Suprapubic skin (tissue), 4 donors: ENCODE measurements at regions not wholly inside any gene's neighbourhood (a gene's known extent, or its start where the extent isn't known, plus 50 kb on each side); places are given as distances from the start of the nearest gene placed in this dataset.
"Not testable (repeated sequence)": the region's sequence is repeated elsewhere in the genome, so short reads cannot be mapped to it uniquely, and the experiment has no call there.

Experiments
- DNase-seq, 2 donors: peaks; one replicate each; pipeline ENCODE4 v3.0.0-alpha.2; 2019; ENCODE audit warnings: low spot score in 2 of 2
- H3K27ac ChIP-seq: fragments of 200-600 bp; sonication (generic); one replicate; pipeline ENCODE4 v1.5.1; 2019
- H3K27me3 ChIP-seq: fragments of 200-600 bp; sonication (generic); one replicate; pipeline ENCODE4 v1.5.1; 2019
- H3K36me3 ChIP-seq: fragments of 200-600 bp; sonication (generic); one replicate; pipeline ENCODE4 v1.5.1; 2019
- H3K4me1 ChIP-seq: fragments of 200-600 bp; sonication (generic); one replicate; pipeline ENCODE4 v1.5.1; 2019
- H3K4me3 ChIP-seq: fragments of 200-600 bp; sonication (generic); one replicate; pipeline ENCODE4 v1.5.1; 2019; ENCODE audit warnings: mild to moderate bottlenecking
- H3K9me3 ChIP-seq: fragments of 200-600 bp; sonication (generic); one replicate; pipeline ENCODE4 v1.5.1; 2019
- EP300 ChIP-seq: sonication (generic); formaldehyde crosslinking; IDR thresholded peaks from one replicate; pipeline ENCODE4 v1.6.1; 2017; ENCODE audit warnings: antibody characterized with exemption
- POLR2A ChIP-seq, 2 donors: fragments of 450-650 bp; IDR thresholded peaks; one replicate each; pipeline ENCODE4 v1.6.1; 2017; ENCODE audit warnings: antibody characterized with exemption in 2 of 2, mild to moderate bottlenecking in 2 of 2, moderate library complexity in 2 of 2
- POLR2AphosphoS5 ChIP-seq, 3 donors: sonication (generic); formaldehyde crosslinking; IDR thresholded peaks; one replicate each; pipeline ENCODE4 v1.6.1; 2017; ENCODE audit warnings: antibody characterized with exemption in 3 of 3
- WGBS: methylation state at CpG from one replicate; pipeline ENCODE4 v1.1.5; 2018; 5-methylcytosine and 5-hydroxymethylcytosine counted together
- TF ChIP-seq, protein P1 (sequence below), 2 donors: fragments of 200-600 bp in 1 of 2; fragments of 450-650 bp in 1 of 2; sonication (generic) in 1 of 2; IDR thresholded peaks; one replicate each; pipeline ENCODE4 v1.5.1; 2016 to 2019; ENCODE audit warnings: antibody characterized with exemption in 2 of 2, mild to moderate bottlenecking in 1 of 2, moderate library complexity in 1 of 2

DNA sequence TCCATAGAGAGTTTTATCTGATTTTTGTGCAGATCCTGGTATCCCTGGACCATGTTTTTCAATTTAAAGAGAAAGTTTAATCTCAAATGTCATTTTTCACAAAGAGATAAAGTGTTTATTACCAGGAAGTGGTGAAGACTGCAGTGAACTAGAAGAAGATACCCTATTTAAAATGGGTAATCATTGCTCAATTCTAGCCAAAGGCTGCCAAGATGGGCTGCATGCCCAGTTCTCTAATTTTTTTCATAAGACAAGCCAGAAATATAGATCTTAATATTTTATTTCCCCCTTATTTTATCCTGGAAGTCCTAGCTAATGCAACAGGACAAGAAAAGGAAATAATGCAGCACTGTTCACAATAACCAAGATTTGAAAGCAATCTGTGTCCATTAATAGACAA is 343.5 kb downstream of the PCNX1 start:
- Histone ChIP-seq H3K4me1 (no peaks in the 10 kb centered on the region), H3K9me3 (no peaks in the 10 kb centered on the region), H3K36me3 (no peaks in the 10 kb centered on the region), H3K27me3 (no peaks in the 10 kb centered on the region), H3K27ac (no peak overlapping the region), H3K4me3 (no peak overlapping the region)
- TF ChIP-seq EP300 = no peak
- TF ChIP-seq, protein P1, sequence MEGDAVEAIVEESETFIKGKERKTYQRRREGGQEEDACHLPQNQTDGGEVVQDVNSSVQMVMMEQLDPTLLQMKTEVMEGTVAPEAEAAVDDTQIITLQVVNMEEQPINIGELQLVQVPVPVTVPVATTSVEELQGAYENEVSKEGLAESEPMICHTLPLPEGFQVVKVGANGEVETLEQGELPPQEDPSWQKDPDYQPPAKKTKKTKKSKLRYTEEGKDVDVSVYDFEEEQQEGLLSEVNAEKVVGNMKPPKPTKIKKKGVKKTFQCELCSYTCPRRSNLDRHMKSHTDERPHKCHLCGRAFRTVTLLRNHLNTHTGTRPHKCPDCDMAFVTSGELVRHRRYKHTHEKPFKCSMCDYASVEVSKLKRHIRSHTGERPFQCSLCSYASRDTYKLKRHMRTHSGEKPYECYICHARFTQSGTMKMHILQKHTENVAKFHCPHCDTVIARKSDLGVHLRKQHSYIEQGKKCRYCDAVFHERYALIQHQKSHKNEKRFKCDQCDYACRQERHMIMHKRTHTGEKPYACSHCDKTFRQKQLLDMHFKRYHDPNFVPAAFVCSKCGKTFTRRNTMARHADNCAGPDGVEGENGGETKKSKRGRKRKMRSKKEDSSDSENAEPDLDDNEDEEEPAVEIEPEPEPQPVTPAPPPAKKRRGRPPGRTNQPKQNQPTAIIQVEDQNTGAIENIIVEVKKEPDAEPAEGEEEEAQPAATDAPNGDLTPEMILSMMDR (IDR thresholded peaks at IDR 0.05) = no peak
- no peak for DNase-seq

DNA sequence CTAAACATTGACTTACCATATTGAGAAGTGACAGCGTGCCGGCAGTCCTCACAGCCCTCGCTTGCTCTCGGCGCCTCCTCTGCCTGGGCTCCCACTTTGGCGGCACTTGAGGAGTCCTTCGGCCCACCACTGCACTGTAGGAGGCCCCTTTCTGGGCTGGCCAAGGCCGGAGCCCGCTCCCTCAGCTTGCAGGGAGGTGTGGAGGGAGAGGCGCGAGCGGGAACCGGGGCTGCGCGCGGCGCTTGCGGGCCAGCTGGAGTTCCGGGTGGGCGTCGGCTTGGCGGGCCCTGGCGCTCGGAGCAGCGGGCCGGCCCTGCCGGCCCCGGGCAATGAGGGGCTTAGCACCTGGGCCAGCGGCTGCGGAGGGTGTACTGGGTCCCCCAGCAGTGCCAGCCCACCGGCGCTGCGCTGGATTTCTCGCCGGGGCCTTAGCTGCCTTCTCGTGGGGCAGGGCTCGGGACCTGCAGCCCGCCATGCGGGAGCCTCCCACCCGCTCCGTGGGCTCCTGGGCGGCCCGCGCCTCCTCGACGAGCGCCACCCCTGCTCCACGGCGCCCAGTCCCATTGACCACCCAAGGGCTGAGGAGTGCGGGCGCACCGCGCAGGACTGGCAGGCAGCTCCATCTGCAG is 346.9 kb downstream of the PCNX1 start:
- H3K4me3 ChIP-seq, H3K4me1 ChIP-seq, H3K27me3 ChIP-seq, H3K27ac ChIP-seq, DNase-seq, H3K36me3 ChIP-seq, H3K9me3 ChIP-seq: not testable (repeated sequence)
- 85% methylated on average over 8 of the region's 53 CpGs for WGBS

DNA sequence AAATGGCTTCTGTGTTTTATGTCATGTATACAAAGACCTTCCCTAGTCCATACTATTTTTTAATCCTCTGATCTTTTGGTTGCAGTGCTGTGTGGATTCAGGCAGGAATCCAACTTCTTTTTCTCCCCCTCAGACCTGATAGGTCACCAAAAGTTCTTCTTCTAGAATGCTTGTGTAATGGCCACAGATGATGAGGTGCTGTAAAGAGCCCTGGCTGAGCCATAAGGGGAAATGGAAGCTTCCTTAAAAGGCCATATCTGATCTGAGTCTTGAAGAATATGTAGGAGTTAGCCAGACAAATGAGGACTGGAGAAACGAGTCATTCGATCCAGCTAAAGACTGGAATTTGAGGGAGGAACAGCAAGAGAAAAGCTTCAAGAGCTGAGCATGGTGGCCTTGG is 353.9 kb downstream of the PCNX1 start:
- Histone ChIP-seq H3K4me3 (no peak overlapping the region), H3K27me3 (no peaks in the 10 kb centered on the region), H3K9me3 (peaks cover 9% of the 10 kb centered on the region), H3K4me1 (no peaks in the 10 kb centered on the region), H3K27ac (no peak overlapping the region), H3K36me3 (no peaks in the 10 kb centered on the region)
- TF ChIP-seq EP300 = no peak
- TF ChIP-seq, protein P1 (IDR thresholded peaks at IDR 0.05) = no peak
- 65% methylated on average over 2 of the region's 2 CpGs for WGBS
- no peak for DNase-seq

DNA sequence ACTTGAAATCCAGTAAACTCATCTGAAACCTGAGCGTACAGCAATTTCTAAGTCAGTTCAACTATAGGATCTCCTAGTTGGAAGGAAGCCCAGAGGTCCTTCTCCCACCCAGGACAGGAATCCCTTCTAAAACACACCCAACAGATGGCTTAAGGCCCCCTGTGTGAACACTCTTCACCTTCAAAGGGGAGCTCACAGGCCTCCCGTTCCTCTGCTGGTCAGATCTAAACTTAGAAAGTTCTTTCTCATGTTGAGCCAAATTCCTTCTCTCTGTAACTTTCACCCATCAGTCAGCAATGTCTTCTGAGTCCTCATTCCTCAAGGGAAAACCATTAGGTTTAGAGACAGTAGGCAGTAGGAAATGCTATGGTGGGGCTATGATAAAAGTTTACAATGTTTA is 355.2 kb downstream of the PCNX1 start:
- H3K4me1 ChIP-seq = no peaks in the 10 kb centered on the region
- no peaks in the 10 kb centered on the region for H3K36me3 ChIP-seq
- H3K27me3 ChIP-seq = no peaks in the 10 kb centered on the region
- no peak overlapping the region for H3K4me3 ChIP-seq
- peaks cover 9% of the 10 kb centered on the region for H3K9me3 ChIP-seq
- no peak overlapping the region for H3K27ac ChIP-seq
- TF ChIP-seq POLR2A (IDR thresholded peaks at IDR 0.05) (no peak), EP300 (no peak), POLR2AphosphoS5 (IDR thresholded peaks at IDR 0.05) (no peak)
- TF ChIP-seq, protein P1 (IDR thresholded peaks at IDR 0.05) = no peak
- WGBS = 88% methylated on average over 2 of the region's 2 CpGs
- no peak for DNase-seq

DNA sequence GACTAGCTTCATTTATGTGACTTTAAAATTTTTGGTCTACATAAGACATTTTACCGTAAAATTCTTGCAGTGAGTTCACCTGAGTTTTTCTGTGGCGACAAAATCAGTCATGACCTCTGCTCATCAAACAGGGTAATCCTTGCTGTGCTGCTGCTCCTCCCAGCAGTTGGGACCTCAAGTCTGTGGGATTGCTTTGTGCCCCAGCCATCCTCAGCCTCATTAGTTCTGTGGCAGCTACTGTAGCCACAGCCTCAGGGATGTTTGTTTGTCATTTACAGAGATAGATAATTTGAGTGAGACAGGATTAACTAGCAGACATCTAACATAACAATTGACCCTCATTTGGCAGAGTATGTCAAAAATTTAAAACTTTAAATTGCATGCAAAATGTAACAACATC is 357.0 kb downstream of the PCNX1 start:
- Histone ChIP-seq H3K4me1 (no peaks in the 10 kb centered on the region), H3K27me3 (no peaks in the 10 kb centered on the region), H3K27ac (no peak overlapping the region), H3K9me3 (no peaks in the 10 kb centered on the region), H3K36me3 (no peaks in the 10 kb centered on the region), H3K4me3 (no peak overlapping the region)
- TF ChIP-seq POLR2AphosphoS5 (IDR thresholded peaks at IDR 0.05) (no peak), POLR2A (IDR thresholded peaks at IDR 0.05) (no peak), EP300 (no peak)
- TF ChIP-seq, protein P1 (IDR thresholded peaks at IDR 0.05) = no peak
- DNase-seq = no peak
- WGBS = 80% methylated on average over 2 of the region's 2 CpGs

DNA sequence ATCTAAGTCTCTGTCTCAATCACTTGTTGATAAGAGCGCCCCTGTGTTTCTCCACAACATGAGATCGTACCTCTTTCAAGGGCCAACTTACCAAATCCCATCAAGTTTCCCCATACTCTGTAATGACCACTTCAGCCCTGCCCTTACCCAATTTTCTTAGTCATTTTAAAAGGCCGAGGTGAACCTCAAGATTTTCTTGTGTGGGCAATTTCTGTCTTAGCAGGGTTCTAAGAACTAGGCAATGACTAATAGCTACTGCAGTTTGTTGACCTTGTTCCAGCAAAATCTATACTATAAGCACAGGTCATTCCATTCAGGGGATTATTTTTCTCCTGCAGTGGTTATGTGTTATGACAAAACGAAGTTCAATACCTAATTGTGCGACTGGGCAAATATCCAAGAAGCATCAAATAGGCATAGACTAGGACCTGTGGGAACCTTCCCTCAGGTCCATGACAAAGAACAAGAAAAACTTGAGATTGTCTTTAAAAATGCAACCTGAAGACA is 359.8 kb downstream of the PCNX1 start:
- Histone ChIP-seq H3K4me3 (no peak overlapping the region), H3K27ac (no peak overlapping the region), H3K27me3 (no peaks in the 10 kb centered on the region), H3K4me1 (no peaks in the 10 kb centered on the region), H3K9me3 (no peaks in the 10 kb centered on the region), H3K36me3 (no peaks in the 10 kb centered on the region)
- no peak for DNase-seq
- TF ChIP-seq POLR2A (IDR thresholded peaks at IDR 0.05) (no peak), EP300 (no peak)
- TF ChIP-seq, protein P1 (IDR thresholded peaks at IDR 0.05) = no peak
- 76% methylated on average over 5 of the region's 5 CpGs for WGBS
